ENCODE measurements at regions not wholly inside any gene's neighbourhood (a gene's known extent, or its start where the extent isn't known, plus 50 kb on each side); places are given as distances from the start of the nearest gene placed in this dataset.

DNA sequence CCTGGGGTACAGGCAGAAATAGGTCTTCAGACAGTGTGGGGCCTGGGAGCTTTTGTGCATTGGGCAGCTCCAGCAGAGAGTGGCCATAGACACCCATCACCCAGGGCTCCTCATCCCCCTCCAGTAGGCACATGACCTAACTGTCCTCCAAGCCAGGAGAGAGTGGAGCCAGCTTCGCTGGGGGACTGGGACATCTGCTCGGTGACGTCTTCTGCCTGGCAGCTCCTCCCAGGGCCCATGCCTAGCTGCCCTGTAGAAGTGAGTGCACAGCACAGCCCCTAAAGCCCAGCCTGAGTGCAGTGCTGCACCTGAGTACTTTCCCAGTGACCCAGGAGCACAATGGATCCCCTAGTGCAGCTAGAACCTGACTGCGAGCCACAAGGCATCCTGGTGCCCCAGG, 279.7 kb upstream of the SLC7A11 start:
- TF ChIP-seq, protein P1, sequence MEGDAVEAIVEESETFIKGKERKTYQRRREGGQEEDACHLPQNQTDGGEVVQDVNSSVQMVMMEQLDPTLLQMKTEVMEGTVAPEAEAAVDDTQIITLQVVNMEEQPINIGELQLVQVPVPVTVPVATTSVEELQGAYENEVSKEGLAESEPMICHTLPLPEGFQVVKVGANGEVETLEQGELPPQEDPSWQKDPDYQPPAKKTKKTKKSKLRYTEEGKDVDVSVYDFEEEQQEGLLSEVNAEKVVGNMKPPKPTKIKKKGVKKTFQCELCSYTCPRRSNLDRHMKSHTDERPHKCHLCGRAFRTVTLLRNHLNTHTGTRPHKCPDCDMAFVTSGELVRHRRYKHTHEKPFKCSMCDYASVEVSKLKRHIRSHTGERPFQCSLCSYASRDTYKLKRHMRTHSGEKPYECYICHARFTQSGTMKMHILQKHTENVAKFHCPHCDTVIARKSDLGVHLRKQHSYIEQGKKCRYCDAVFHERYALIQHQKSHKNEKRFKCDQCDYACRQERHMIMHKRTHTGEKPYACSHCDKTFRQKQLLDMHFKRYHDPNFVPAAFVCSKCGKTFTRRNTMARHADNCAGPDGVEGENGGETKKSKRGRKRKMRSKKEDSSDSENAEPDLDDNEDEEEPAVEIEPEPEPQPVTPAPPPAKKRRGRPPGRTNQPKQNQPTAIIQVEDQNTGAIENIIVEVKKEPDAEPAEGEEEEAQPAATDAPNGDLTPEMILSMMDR (optimal IDR thresholded peaks at IDR 0.05 in 1 of 3, IDR thresholded peaks at IDR 0.05 in 1 of 3, conservative IDR thresholded peaks at IDR 0.05 in 1 of 3; ENCODE audit: extremely low read depth in 1 of 3, insufficient read depth in 2 of 3, low read length in 3 of 3): no peak
- TF ChIP-seq EZH2 (IDR thresholded peaks at IDR 0.05; ENCODE audit: low read length): no peak
